BJ (cell line): ENCODE measurements at regions not wholly inside any gene's neighbourhood (a gene's known extent, or its start where the extent isn't known, plus 50 kb on each side); places are given as distances from the start of the nearest gene placed in this dataset.
"Not testable (repeated sequence)": the region's sequence is repeated elsewhere in the genome, so short reads cannot be mapped to it uniquely, and the experiment has no call there.

Source experiments
- CTCF ChIA-PET: fragments of 350-600 bp; formaldehyde crosslinking; extraction: SDS; loops from one replicate; lab custom pipeline; 2021; ENCODE audit warnings: antibody characterized with exemption, inconsistent platforms; lab: Yijun Ruan, JAX
- POLR2A ChIA-PET: fragments of 300-600 bp; sonication (Branson Sonifier 250); formaldehyde crosslinking; extraction: SDS; loops from one replicate; lab custom pipeline; 2021; ENCODE audit warnings: antibody characterized with exemption; lab: Charles Lee
- DNase-seq: peaks from one replicate; pipeline ENCODE4 v3.0.0-alpha.2; 2011; ENCODE audit warnings: low read depth
- H3K27me3 ChIP-seq: 2 replicates; pipeline ENCODE4 v1.6.0; 2011; ENCODE audit warnings: low read length; ENCODE audit not compliant: control insufficient read depth, insufficient read depth
- H3K36me3 ChIP-seq: 2 replicates; pipeline ENCODE4 v1.5.1; 2011; ENCODE audit warnings: low read length; ENCODE audit not compliant: control insufficient read depth, insufficient read depth
- H3K4me3 ChIP-seq: 2 replicates; pipeline ENCODE4 v1.5.1; 2011; ENCODE audit warnings: low read depth, mild to moderate bottlenecking, control low read depth, low read length

- H3K27me3 ChIP-seq, CTCF ChIA-PET: not testable (repeated sequence)
Measured at GRCh38 chr1:143796369-143796768, 175.4 kb downstream of the FAM72C start.

GRCh38 chr1:143792047-143792937 is 179.5 kb downstream of the FAM72C start:
- H3K27me3 ChIP-seq, H3K4me3 ChIP-seq, POLR2A ChIA-PET, H3K36me3 ChIP-seq, DNase-seq, CTCF ChIA-PET: not testable (repeated sequence)

More at GRCh38 chr1:143796369-143796768, 175.4 kb downstream of the FAM72C start:
- H3K4me3 ChIP-seq, H3K36me3 ChIP-seq, POLR2A ChIA-PET, DNase-seq: not testable (repeated sequence)

GRCh38 chr1:143786381-143786780 is 185.4 kb downstream of the FAM72C start:
- CTCF ChIA-PET, H3K27me3 ChIP-seq, DNase-seq, H3K36me3 ChIP-seq, H3K4me3 ChIP-seq, POLR2A ChIA-PET: not testable (repeated sequence)

GRCh38 chr1:143785883-143786282 is 185.9 kb downstream of the FAM72C start:
- CTCF ChIA-PET, result not testable (repeated sequence)

GRCh38 chr1:143784239-143784882 is 187.4 kb downstream of the FAM72C start:
- CTCF ChIA-PET, DNase-seq, POLR2A ChIA-PET, H3K36me3 ChIP-seq, H3K27me3 ChIP-seq, H3K4me3 ChIP-seq: not testable (repeated sequence)

More at GRCh38 chr1:143785883-143786282, 185.9 kb downstream of the FAM72C start:
- H3K36me3 ChIP-seq, POLR2A ChIA-PET, H3K4me3 ChIP-seq, DNase-seq, H3K27me3 ChIP-seq: not testable (repeated sequence)

- POLR2A ChIA-PET, H3K36me3 ChIP-seq, DNase-seq, H3K4me3 ChIP-seq, H3K27me3 ChIP-seq, CTCF ChIA-PET: not testable (repeated sequence)
Measured at GRCh38 chr1:143778178-143778577, 193.6 kb downstream of the FAM72C start.

GRCh38 chr1:143764831-143765230 is 207.0 kb downstream of the FAM72C start:
- H3K36me3 ChIP-seq, H3K4me3 ChIP-seq, CTCF ChIA-PET, DNase-seq, H3K27me3 ChIP-seq, POLR2A ChIA-PET: not testable (repeated sequence)

GRCh38 chr1:143760366-143760765 is 211.4 kb downstream of the FAM72C start:
- DNase-seq, H3K27me3 ChIP-seq, CTCF ChIA-PET, POLR2A ChIA-PET, H3K36me3 ChIP-seq, H3K4me3 ChIP-seq: not testable (repeated sequence)

- H3K4me3 ChIP-seq, DNase-seq, CTCF ChIA-PET, H3K36me3 ChIP-seq, POLR2A ChIA-PET, H3K27me3 ChIP-seq: not testable (repeated sequence)
Measured at GRCh38 chr1:143755961-143756360, 215.8 kb downstream of the FAM72C start.
